CD4-positive, CD25-positive, alpha-beta regulatory T cell (primary cell): ENCODE measurements at regions not wholly inside any gene's neighbourhood (a gene's known extent, or its start where the extent isn't known, plus 50 kb on each side); places are given as distances from the start of the nearest gene placed in this dataset.

Experiments used
- ATAC-seq, 2 donors: fragments of 150-1000 bp; cut with Tn5 transposase; one replicate each; pipeline ENCODE4 v1.10.0; 2021; ENCODE audit warnings: low read depth in 2 of 2, moderate number of reproducible peaks in 2 of 2, moderate library complexity in 1 of 2
- DNase-seq, 3 donors: peaks; one replicate each; pipeline versions ENCODE4 v3.0.0 to v3.0.0-alpha.2; 2012 to 2022; ENCODE audit warnings: mixed read lengths in 1 of 3
- H3K27ac ChIP-seq: one replicate; pipeline ENCODE4 v1.7.0; 2013; ENCODE audit warnings: mild to moderate bottlenecking, low read length; ENCODE audit not compliant: insufficient read depth, poor library complexity, severe bottlenecking
- H3K27me3 ChIP-seq: one replicate; pipeline ENCODE4 v1.7.0; 2013; ENCODE audit warnings: low read length; ENCODE audit not compliant: control insufficient read depth, insufficient read depth
- H3K36me3 ChIP-seq: one replicate; pipeline ENCODE4 v1.7.0; 2013; ENCODE audit warnings: mild to moderate bottlenecking, low read length, moderate library complexity; ENCODE audit not compliant: control insufficient read depth, insufficient read depth
- H3K4me1 ChIP-seq: 2 replicates; pipeline ENCODE4 v1.7.0; 2013; ENCODE audit warnings: mild to moderate bottlenecking, low read length; ENCODE audit not compliant: insufficient read depth, control insufficient read depth, poor library complexity, severe bottlenecking
- H3K4me3 ChIP-seq: one replicate; pipeline ENCODE4 v1.7.0; 2013; ENCODE audit warnings: low read depth, mild to moderate bottlenecking, low read length, moderate library complexity
- H3K9me3 ChIP-seq, 2 experiments: 1 replicate in 1 of 2; 2 replicates in 1 of 2; pipeline ENCODE4 v1.7.0; 2013; ENCODE audit warnings: low read length in 2 of 2, mild to moderate bottlenecking in 1 of 2, moderate library complexity in 1 of 2; ENCODE audit not compliant: control insufficient read depth in 2 of 2
- H3K27ac Mint-ChIP-seq, 3 donors: one replicate each; pipeline ENCODE4 v1.8.0; 2020 to 2022; ENCODE audit warnings: mild to moderate bottlenecking in 3 of 3, mixed read lengths in 3 of 3, moderate library complexity in 2 of 3
- H3K27me3 Mint-ChIP-seq: one replicate; pipeline ENCODE4 v1.8.0; 2022; ENCODE audit warnings: mild to moderate bottlenecking, mixed read lengths
- H3K36me3 Mint-ChIP-seq: one replicate; pipeline ENCODE4 v1.8.0; 2020; ENCODE audit warnings: mixed read lengths
- H3K4me1 Mint-ChIP-seq, 4 donors: one replicate each; pipeline ENCODE4 v1.8.0; 2020 to 2022; ENCODE audit warnings: mixed read lengths in 4 of 4, mild to moderate bottlenecking in 1 of 4
- H3K4me3 Mint-ChIP-seq, 4 donors: one replicate each; pipeline ENCODE4 v1.8.0; 2020 to 2022; ENCODE audit warnings: mild to moderate bottlenecking in 4 of 4, mixed read lengths in 4 of 4, moderate library complexity in 3 of 4
- H3K9me3 Mint-ChIP-seq, 7 donors: one replicate each; pipeline ENCODE4 v1.8.0; 2020 to 2022; ENCODE audit warnings: mixed read lengths in 7 of 7, mild to moderate bottlenecking in 3 of 7, moderate library complexity in 2 of 7

DNA sequence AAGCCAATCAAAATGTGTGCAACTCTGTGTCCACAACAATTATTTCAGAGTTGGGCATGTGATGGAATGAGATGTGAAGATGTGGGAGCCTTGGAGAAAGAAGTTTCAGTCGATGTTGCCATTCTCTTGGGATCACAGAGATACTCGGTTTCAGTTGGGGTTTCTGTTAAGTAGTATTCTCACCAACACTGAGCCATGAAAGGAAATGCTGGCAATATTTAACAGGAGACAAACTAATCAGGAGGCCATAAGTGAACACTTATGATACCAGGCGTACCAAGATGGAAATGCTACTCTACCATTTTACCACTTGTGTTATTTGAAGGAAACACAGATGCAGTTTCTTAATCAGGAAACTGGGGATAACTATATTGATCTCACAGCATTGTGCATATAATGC, 53.3 kb upstream of the NUDT7 start:
- Mint-ChIP-seq H3K27ac (no peak overlapping the region), H3K27me3 (no peaks in the 10 kb centered on the region), H3K4me3 (no peak overlapping the region), H3K4me1 (no peaks in the 10 kb centered on the region), H3K9me3 (peaks cover 0 to 2% (median 0%) of the 10 kb centered on the region in 7 donors), H3K36me3 (no peaks in the 10 kb centered on the region)
- Histone ChIP-seq H3K4me3 (no peak overlapping the region), H3K27me3 (no peaks in the 10 kb centered on the region), H3K36me3 (no peaks in the 10 kb centered on the region), H3K27ac (no peak overlapping the region), H3K9me3 (no peaks in the 10 kb centered on the region), H3K4me1 (no peaks in the 10 kb centered on the region)
- ATAC-seq (no peak), DNase-seq (no peak)
